GM12872 (cell line): ENCODE measurements at regions not wholly inside any gene's neighbourhood (a gene's known extent, or its start where the extent isn't known, plus 50 kb on each side); places are given as distances from the start of the nearest gene placed in this dataset.

Experiments
- TF ChIP-seq, protein P1 (sequence below): IDR thresholded peaks from 3 replicates; pipeline ENCODE4 v1.5.1; 2011; ENCODE audit warnings: low read depth, mild to moderate bottlenecking, low read length, moderate library complexity; ENCODE audit not compliant: insufficient read depth

DNA sequence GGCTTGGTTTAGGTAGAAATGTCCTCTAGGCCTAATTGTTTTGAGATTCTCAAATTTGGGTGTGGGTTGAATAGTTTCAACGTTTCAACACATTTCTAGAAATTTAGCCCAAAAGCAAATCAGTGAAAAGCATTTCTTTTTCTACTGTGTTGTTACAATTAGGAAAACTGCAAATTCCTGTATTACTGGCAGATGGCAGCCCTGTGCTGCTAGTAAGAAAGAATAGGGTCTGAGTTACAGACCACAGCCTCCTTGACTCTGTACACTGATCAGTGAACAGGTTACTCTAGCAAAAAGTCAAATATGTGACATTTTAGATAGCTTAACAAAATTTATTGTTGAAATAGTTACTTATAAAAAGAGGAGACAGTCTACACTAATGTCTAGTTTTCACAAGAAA lies 703.0 kb downstream of the JRKL start:
- TF ChIP-seq, protein P1, sequence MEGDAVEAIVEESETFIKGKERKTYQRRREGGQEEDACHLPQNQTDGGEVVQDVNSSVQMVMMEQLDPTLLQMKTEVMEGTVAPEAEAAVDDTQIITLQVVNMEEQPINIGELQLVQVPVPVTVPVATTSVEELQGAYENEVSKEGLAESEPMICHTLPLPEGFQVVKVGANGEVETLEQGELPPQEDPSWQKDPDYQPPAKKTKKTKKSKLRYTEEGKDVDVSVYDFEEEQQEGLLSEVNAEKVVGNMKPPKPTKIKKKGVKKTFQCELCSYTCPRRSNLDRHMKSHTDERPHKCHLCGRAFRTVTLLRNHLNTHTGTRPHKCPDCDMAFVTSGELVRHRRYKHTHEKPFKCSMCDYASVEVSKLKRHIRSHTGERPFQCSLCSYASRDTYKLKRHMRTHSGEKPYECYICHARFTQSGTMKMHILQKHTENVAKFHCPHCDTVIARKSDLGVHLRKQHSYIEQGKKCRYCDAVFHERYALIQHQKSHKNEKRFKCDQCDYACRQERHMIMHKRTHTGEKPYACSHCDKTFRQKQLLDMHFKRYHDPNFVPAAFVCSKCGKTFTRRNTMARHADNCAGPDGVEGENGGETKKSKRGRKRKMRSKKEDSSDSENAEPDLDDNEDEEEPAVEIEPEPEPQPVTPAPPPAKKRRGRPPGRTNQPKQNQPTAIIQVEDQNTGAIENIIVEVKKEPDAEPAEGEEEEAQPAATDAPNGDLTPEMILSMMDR, result no peak

DNA sequence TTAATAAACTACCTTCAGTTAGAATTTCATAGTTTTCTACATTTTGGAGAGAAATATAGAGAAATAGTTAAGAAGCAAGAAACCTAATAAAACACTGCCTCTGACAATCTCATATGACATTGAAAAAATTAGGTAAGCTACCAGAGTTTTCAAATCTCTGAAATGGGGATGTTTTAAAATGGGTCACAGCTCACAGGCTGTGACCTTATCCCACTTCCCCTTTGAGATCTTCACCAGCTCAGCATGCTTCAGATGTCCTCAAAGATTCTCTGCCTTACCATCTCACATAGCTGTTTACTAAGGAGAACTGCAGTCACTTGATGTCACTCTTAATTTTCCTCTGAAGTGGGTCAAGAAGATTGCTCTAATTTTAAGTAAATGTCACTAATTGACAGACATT lies 717.8 kb downstream of the JRKL start:
- TF ChIP-seq, protein P1, result no peak

DNA sequence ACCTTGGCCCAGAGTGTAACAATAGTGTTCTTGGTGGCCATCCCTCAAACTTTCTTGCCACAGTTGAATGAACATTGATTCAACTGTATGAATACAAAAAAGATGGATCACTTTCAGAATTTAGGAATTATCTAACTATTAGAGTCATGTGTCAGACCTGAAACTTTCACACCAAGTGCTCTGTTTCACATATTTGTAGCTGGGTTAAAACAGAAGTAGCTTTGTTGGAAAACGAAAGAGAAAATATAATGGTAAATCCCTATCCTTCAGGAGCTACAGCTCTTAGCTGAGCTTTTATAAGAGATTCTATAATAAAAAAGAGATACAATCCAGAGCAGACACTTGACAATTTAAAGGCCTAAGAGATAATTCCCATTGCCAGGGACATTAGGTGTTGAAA lies 719.3 kb downstream of the JRKL start:
- TF ChIP-seq, protein P1, result no peak

DNA sequence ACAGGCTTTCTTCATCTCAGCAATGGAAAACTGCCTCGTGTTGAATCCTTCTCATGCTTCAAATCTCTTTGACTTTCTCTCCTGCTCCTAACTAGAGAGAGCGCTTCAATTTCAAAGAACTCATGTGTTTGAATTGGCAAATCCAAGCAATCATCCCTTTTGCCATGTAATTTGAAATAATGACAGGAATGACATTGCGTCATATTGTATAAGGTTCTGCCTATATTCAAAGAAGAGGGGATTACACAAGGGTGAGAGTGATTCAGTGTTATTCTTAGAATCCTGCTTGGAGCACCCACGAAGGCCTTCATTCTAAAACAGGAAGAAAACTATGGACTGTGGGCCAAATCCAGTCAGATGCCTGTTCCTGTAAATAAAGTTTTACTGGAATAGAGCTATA lies 720.6 kb downstream of the JRKL start:
- TF ChIP-seq, protein P1, result no peak

DNA sequence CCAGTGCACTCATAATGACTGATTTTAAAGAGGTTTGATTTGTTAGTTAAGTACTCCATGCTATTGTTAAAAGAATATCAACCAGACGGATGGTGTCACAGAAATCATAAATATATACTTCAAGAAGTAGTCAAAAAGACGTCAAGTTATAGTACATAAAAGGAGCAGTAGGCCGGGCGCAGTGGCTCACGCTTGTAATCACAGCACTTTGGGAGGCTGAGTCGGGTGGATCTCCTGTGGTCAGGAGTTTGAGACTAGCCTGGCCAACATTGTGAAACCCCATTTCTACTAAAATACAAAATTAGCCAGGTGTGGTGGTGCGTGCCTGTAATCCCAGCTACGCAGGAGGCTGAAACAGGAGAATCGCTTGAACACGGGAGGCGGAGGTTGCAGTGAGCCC lies 721.7 kb downstream of the JRKL start:
- TF ChIP-seq, protein P1, result no peak

DNA sequence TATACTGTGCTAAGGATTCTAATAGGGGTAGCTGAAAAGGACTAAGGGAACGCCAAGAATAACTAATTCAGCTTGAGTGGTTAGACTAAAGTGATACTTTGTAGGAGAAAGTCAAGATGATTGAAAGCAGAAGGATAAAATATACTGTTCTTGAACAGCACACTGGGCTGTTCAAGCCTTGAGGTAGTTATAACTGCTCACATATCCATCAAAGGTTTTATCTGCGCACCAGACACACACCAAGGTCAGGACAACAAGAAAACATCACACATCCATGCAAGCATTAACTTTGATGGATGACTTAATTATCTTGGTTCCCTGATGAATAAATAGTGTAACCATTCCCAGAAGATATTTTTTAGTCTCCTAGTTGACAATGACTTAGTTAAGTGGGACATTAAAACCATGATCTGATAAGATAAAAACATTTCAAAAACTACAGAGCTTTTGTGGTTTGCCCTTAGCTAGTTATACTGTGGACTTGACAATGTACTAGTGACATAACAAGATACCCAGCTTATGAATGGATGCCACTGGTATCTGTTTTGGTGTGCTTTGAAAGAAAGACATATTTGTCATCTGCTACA lies 728.9 kb downstream of the JRKL start:
- TF ChIP-seq, protein P1, result no peak

DNA sequence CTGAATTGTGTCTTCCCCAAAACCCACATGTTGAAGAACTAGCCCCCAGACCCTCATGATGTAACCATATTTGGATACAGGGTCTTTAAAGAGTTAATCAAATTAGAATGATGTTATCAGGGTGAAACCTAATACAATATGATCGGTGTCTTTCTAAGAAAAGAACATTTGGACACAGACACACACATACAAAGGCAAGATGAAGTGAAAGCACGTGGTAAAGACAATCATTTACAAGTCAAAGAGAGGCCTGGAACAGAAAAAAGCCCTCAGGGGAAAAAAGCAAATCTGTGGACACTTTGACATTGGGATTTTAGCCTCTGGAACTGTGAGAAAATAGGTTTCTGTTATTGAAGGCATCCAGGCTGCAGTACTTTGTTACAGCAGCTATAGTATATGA lies 733.4 kb downstream of the JRKL start:
- TF ChIP-seq, protein P1, result no peak
